ENCODE measurements at regions not wholly inside any gene's neighbourhood (a gene's known extent, or its start where the extent isn't known, plus 50 kb on each side); places are given as distances from the start of the nearest gene placed in this dataset.

- TF ChIP-seq USF2 (IDR thresholded peaks at IDR 0.05) (no peak), RAD21 (conservative IDR thresholded peaks at IDR 0.05 in 1 of 2, IDR thresholded peaks at IDR 0.05 in 1 of 2) (no peak), KDM1A (IDR thresholded peaks at IDR 0.05; ENCODE audit: low read depth) (no peak), MAX (IDR thresholded peaks at IDR 0.05) (no peak), CTCF (IDR thresholded peaks at IDR 0.05) (no peak), SREBF2 (IDR thresholded peaks at IDR 0.05) (no peak), CEBPB (IDR thresholded peaks at IDR 0.05) (no peak), ZNF302 (CRISPR knock-in tag; IDR thresholded peaks at IDR 0.05) (no peak), REST (IDR thresholded peaks at IDR 0.05) (no peak), CBX8 (IDR thresholded peaks at IDR 0.05) (no peak), BHLHE40 (IDR thresholded peaks at IDR 0.05; ENCODE audit: low read depth, low read length) (no peak)
These were observed 556.2 kb upstream of the CFAP20DC start for GRCh38 chr3:59605944-59606534.
